Endometrial microvascular endothelial cells (primary cell): ENCODE measurements at regions not wholly inside any gene's neighbourhood (a gene's known extent, or its start where the extent isn't known, plus 50 kb on each side); places are given as distances from the start of the nearest gene placed in this dataset.

Source experiments
- in situ Hi-C: cut with HindIII; loops from 2 replicates; pipeline ENCODE4 v1.10.0; 2017; ENCODE audit warnings: low sequenced_read_pairs, low pct_unique_long_range_greater_than_20kb; ENCODE audit errors: inconsistent ontology term

- in situ Hi-C loops: no loop called here
Measured at GRCh38 chr9:90022474-90022873, 417.7 kb downstream of the GADD45G start.

GRCh38 chr9:90023861-90024260, 419.0 kb downstream of the GADD45G start:
- in situ Hi-C loops: no loop called here

GRCh38 chr9:90024409-90024808, 419.6 kb downstream of the GADD45G start:
- in situ Hi-C loops: no loop called here

GRCh38 chr9:90024823-90025222, 420.0 kb downstream of the GADD45G start:
- in situ Hi-C loops: no loop called here

GRCh38 chr9:90025816-90026215, 421.0 kb downstream of the GADD45G start:
- in situ Hi-C loops: no loop called here

GRCh38 chr9:90027296-90027790, 422.5 kb downstream of the GADD45G start:
- in situ Hi-C loops: no loop called here

- in situ Hi-C loops: no loop called here
Measured at GRCh38 chr9:90029386-90029785, 424.6 kb downstream of the GADD45G start.

GRCh38 chr9:90029996-90030395, 425.2 kb downstream of the GADD45G start:
- in situ Hi-C loops: no loop called here

GRCh38 chr9:90032296-90033027, 427.6 kb downstream of the GADD45G start:
- in situ Hi-C loops: no loop called here

- in situ Hi-C loops: no loop called here
Measured at GRCh38 chr9:90033028-90033650, 428.3 kb downstream of the GADD45G start.

GRCh38 chr9:90034071-90034470, 429.3 kb downstream of the GADD45G start:
- in situ Hi-C loops: no loop called here

GRCh38 chr9:90035471-90035870, 430.7 kb downstream of the GADD45G start:
- in situ Hi-C loops: no loop called here

- in situ Hi-C loops: no loop called here
Measured at GRCh38 chr9:90037146-90037797, 432.5 kb downstream of the GADD45G start.

- in situ Hi-C loops: no loop called here
Measured at GRCh38 chr9:90038763-90039162, 434.0 kb downstream of the GADD45G start.

GRCh38 chr9:90044263-90044662, 439.5 kb downstream of the GADD45G start:
- in situ Hi-C loops: no loop called here

- in situ Hi-C loops: no loop called here
Measured at GRCh38 chr9:90044710-90045151, 439.9 kb downstream of the GADD45G start.

- in situ Hi-C loops: no loop called here
Measured at GRCh38 chr9:90046317-90046861, 441.6 kb downstream of the GADD45G start.

- in situ Hi-C loops: no loop called here
Measured at GRCh38 chr9:90047828-90048227, 443.0 kb downstream of the GADD45G start.

GRCh38 chr9:90052366-90052765, 447.6 kb downstream of the GADD45G start:
- in situ Hi-C loops: no loop called here

- in situ Hi-C loops: no loop called here
Measured at GRCh38 chr9:90053027-90053426, 448.2 kb downstream of the GADD45G start.
